ENCODE measurements at regions not wholly inside any gene's neighbourhood (a gene's known extent, or its start where the extent isn't known, plus 50 kb on each side); places are given as distances from the start of the nearest gene placed in this dataset.

DNA sequence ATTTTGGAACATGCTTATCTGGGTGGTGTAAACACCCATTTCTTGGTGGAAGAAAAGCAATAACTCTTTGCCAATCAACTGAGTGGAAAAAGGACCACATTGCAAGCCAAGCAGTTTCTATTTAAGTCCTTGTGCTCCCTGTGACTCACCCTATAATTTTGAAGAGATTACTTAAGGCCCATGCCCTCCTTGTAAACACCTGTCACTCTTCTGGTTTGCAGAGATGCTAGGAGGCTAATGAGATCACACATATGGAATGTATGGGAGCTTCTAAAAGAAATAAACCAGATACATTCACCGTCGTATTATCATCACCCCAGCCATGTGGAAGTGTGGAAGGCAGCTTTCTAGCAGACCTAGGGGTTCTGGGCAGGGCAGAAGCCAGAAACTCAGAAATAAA lies 337.1 kb downstream of the GADD45G start:
- CTCF ChIA-PET (ENCODE audit: partially characterized antibody): interaction anchor here (0.6 to 3.0 kb wide), 9 partner anchors 10 to 344 kb away, joined by 3 to 10 read pairs (median 6); no protein-coding TSS in a partner anchor
- Histone ChIP-seq H3K79me2 (ENCODE audit: control insufficient read depth in 1 of 2, insufficient read depth in 2 of 2, low read length in 2 of 2) (no peaks in the 10 kb centered on the region), H3K27ac (ENCODE audit: low read depth, low read length) (no peak overlapping the region), H3K23ac (ENCODE audit: insufficient read length) (no peak overlapping the region), H3K9me3 (ENCODE audit: insufficient read depth in 2 of 2, low read depth in 1 of 2, low read length in 1 of 2) (no peaks in the 10 kb centered on the region), H2BK20ac (ENCODE audit: low read length) (no peak overlapping the region), H3K4me3 (ENCODE audit: extremely low read depth in 1 of 4, insufficient read depth in 2 of 4, low read depth in 3 of 4, low read length in 4 of 4) (no peak overlapping the region), H3K9ac (replicated peaks in 1 of 4; ENCODE audit: extremely low read depth in 1 of 4, low read depth in 3 of 4, low read length in 3 of 4) (no peak overlapping the region), H3K79me1 (ENCODE audit: low read depth, low read length) (no peaks in the 10 kb centered on the region), H4K91ac (replicated peaks; ENCODE audit: insufficient read length, low read length) (no peak overlapping the region), H4K8ac (ENCODE audit: extremely low read depth, insufficient read depth, low read length) (no peak overlapping the region), H3K4me2 (ENCODE audit: insufficient read depth in 1 of 2, low read depth in 2 of 2, low read length in 2 of 2) (no peak overlapping the region), H2AK5ac (ENCODE audit: low read depth, low read length) (no peak overlapping the region), H3K18ac (ENCODE audit: extremely low read depth, low read length) (no peak overlapping the region), H4K5ac (ENCODE audit: insufficient read length, low read depth, low read length) (no peak overlapping the region), H3K4me1 (replicated peaks in 1 of 4; ENCODE audit: control insufficient read depth in 3 of 4, insufficient read depth in 4 of 4, low read length in 3 of 4) (no peaks in the 10 kb centered on the region), H2BK15ac (ENCODE audit: low read length) (no peak overlapping the region), H3K36me3 (ENCODE audit: control insufficient read depth in 2 of 4, insufficient read depth in 4 of 4, low read length in 3 of 4) (no peaks in the 10 kb centered on the region), H4K20me1 (replicated peaks in 1 of 2; ENCODE audit: control insufficient read depth in 1 of 2, insufficient read depth in 2 of 2, low read length in 2 of 2) (no peaks in the 10 kb centered on the region), H2BK12ac (ENCODE audit: low read depth, low read length) (no peak overlapping the region), H3K27me3 (replicated peaks in 1 of 4; ENCODE audit: control insufficient read depth in 3 of 4, extremely low read depth in 1 of 4, insufficient read depth in 3 of 4, low read length in 3 of 4) (no peaks in the 10 kb centered on the region), H3K56ac (replicated peaks; ENCODE audit: insufficient read length, low read depth, low read length) (no peak overlapping the region), H3K4ac (replicated peaks; ENCODE audit: insufficient read length, low read depth, low read length) (no peak overlapping the region), H2BK120ac (replicated peaks; ENCODE audit: low read depth, low read length) (no peak overlapping the region), H2AFZ (ENCODE audit: low read length) (no peak overlapping the region), H2BK5ac (ENCODE audit: low read depth, low read length) (no peak overlapping the region), H3K23me2 (ENCODE audit: low read depth, low read length) (no peaks in the 10 kb centered on the region), H3K14ac (ENCODE audit: insufficient read length) (no peak overlapping the region)
- DNase-seq (ENCODE audit: low read depth in 1 of 2, low spot score in 2 of 2) (no peak), FAIRE-seq (no peak)
- POLR2A ChIA-PET (ENCODE audit: partially characterized antibody): no interaction called here
- 96% methylated on average over 2 of the region's 2 CpGs; no CpG with 5 or more reads in 1 of the 2 experiments for WGBS, 2 experiments (ENCODE audit: extremely low coverage in 1 of 2, insufficient coverage in 1 of 2, insufficient read length in 1 of 2, insufficient replicate concordance in 2 of 2, low coverage in 1 of 2, low lambda C conversion rate in 2 of 2, missing lambda C conversion rate in 1 of 2)
- no peak for TF ChIP-seq SUZ12 (IDR thresholded peaks at IDR 0.05; ENCODE audit: low read length)
- TF ChIP-seq NANOG (IDR thresholded peaks at IDR 0.05; ENCODE audit: insufficient read depth, low read depth, low read length, poor library complexity, severe bottlenecking): no peak
- TF ChIP-seq CTBP2 (IDR thresholded peaks at IDR 0.05; ENCODE audit: borderline replicate concordance, insufficient read depth, insufficient read length, low read length): no peak
- no peak for TF ChIP-seq MAFK (IDR thresholded peaks at IDR 0.05; ENCODE audit: low read depth, low read length)
- no peak for TF ChIP-seq HDAC6 (IDR thresholded peaks at IDR 0.05; ENCODE audit: low read depth, low read length)
- TF ChIP-seq, protein P1, sequence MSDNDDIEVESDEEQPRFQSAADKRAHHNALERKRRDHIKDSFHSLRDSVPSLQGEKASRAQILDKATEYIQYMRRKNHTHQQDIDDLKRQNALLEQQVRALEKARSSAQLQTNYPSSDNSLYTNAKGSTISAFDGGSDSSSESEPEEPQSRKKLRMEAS (IDR thresholded peaks at IDR 0.05): no peak
- no peak for TF ChIP-seq KDM5A (IDR thresholded peaks at IDR 0.05; ENCODE audit: low read length)
- TF ChIP-seq SP4 (IDR thresholded peaks at IDR 0.05; ENCODE audit: low read length): no peak
- TF ChIP-seq TAF1 (IDR thresholded peaks at IDR 0.05; ENCODE audit: low read depth, low read length): no peak
- no peak for TF ChIP-seq POLR2AphosphoS5 (IDR thresholded peaks at IDR 0.05; ENCODE audit: low read depth, low read length)
- no peak for TF ChIP-seq KDM4A (IDR thresholded peaks at IDR 0.05; ENCODE audit: low read depth, low read length, severe bottlenecking)
- TF ChIP-seq RXRA (IDR thresholded peaks at IDR 0.05; ENCODE audit: insufficient read depth, low read depth, low read length): no peak
- TF ChIP-seq SRF (IDR thresholded peaks at IDR 0.05; ENCODE audit: low read depth, low read length): no peak
- TF ChIP-seq EZH2 (IDR thresholded peaks at IDR 0.05; ENCODE audit: low read depth, low read length, severe bottlenecking): no peak
- TF ChIP-seq SIRT6 (IDR thresholded peaks at IDR 0.05; ENCODE audit: low read length): no peak
- TF ChIP-seq POU5F1 (IDR thresholded peaks at IDR 0.05; ENCODE audit: low read depth, low read length): no peak

All from H1 (cell line).